ENCODE measurements at regions not wholly inside any gene's neighbourhood (a gene's known extent, or its start where the extent isn't known, plus 50 kb on each side); places are given as distances from the start of the nearest gene placed in this dataset.
"Not testable (repeated sequence)": the region's sequence is repeated elsewhere in the genome, so short reads cannot be mapped to it uniquely, and the experiment has no call there.

GRCh38 chr6:80531681-80532619, 425.5 kb downstream of the BCKDHB start:
- H3K27me3 Mint-ChIP-seq (ENCODE audit: low read depth): no peaks in the 10 kb centered on the region
- no peaks in the 10 kb centered on the region for H3K36me3 Mint-ChIP-seq (ENCODE audit: low read depth)
- no peak for DNase-seq
- no peak overlapping the region for H3K4me3 Mint-ChIP-seq
- no peak overlapping the region for H3K27ac Mint-ChIP-seq
- CTCF ChIA-PET: no interaction called here
- H3K4me1 Mint-ChIP-seq (ENCODE audit: low read depth): no peaks in the 10 kb centered on the region
- intact Hi-C loops (cut with micrococcal nuclease): no loop called here
- no peaks in the 10 kb centered on the region for H3K9me3 Mint-ChIP-seq

- CTCF ChIA-PET: no interaction called here
- Mint-ChIP-seq H3K36me3 (ENCODE audit: low read depth) (no peaks in the 10 kb centered on the region), H3K4me3 (no peak overlapping the region), H3K27ac (no peak overlapping the region), H3K9me3 (no peaks in the 10 kb centered on the region), H3K4me1 (ENCODE audit: low read depth) (no peaks in the 10 kb centered on the region), H3K27me3 (ENCODE audit: low read depth) (peaks cover 2% of the 10 kb centered on the region)
- DNase-seq: no peak
- intact Hi-C loops (cut with micrococcal nuclease): no loop called here
Measured at GRCh38 chr6:80530103-80530502, 423.6 kb downstream of the BCKDHB start.

GRCh38 chr6:80528115-80528514, 421.6 kb downstream of the BCKDHB start:
- H3K4me1 Mint-ChIP-seq (ENCODE audit: low read depth): peaks cover 3% of the 10 kb centered on the region
- H3K4me3 Mint-ChIP-seq: no peak overlapping the region
- CTCF ChIA-PET: no interaction called here
- no peaks in the 10 kb centered on the region for H3K36me3 Mint-ChIP-seq (ENCODE audit: low read depth)
- intact Hi-C loops (cut with micrococcal nuclease): no loop called here
- no peak for DNase-seq
- H3K27me3 Mint-ChIP-seq (ENCODE audit: low read depth): peaks cover 2% of the 10 kb centered on the region
- no peaks in the 10 kb centered on the region for H3K9me3 Mint-ChIP-seq
- H3K27ac Mint-ChIP-seq: no peak overlapping the region

- CTCF ChIA-PET: no interaction called here
- Mint-ChIP-seq H3K36me3 (ENCODE audit: low read depth) (no peaks in the 10 kb centered on the region), H3K27ac (no peak overlapping the region), H3K4me3 (no peak overlapping the region), H3K4me1 (ENCODE audit: low read depth) (peaks cover 3% of the 10 kb centered on the region), H3K9me3 (no peaks in the 10 kb centered on the region), H3K27me3 (ENCODE audit: low read depth) (peaks cover 6% of the 10 kb centered on the region)
- DNase-seq: no peak
- intact Hi-C loops (cut with micrococcal nuclease): no loop called here
Measured at GRCh38 chr6:80527552-80528052, 421.1 kb downstream of the BCKDHB start.

- no peaks in the 10 kb centered on the region for H3K36me3 Mint-ChIP-seq (ENCODE audit: low read depth)
- no peak overlapping the region for H3K4me3 Mint-ChIP-seq
- peaks cover 7% of the 10 kb centered on the region for H3K27me3 Mint-ChIP-seq (ENCODE audit: low read depth)
- no peak for DNase-seq
- peaks cover 3% of the 10 kb centered on the region for H3K4me1 Mint-ChIP-seq (ENCODE audit: low read depth)
- H3K27ac Mint-ChIP-seq: no peak overlapping the region
- H3K9me3 Mint-ChIP-seq: no peaks in the 10 kb centered on the region
- CTCF ChIA-PET: no interaction called here
- intact Hi-C loops (cut with micrococcal nuclease): no loop called here
Measured at GRCh38 chr6:80523531-80523997, 417.1 kb downstream of the BCKDHB start.

- Mint-ChIP-seq H3K4me3 (no peak overlapping the region), H3K4me1 (ENCODE audit: low read depth) (peaks cover 3% of the 10 kb centered on the region), H3K36me3 (ENCODE audit: low read depth) (no peaks in the 10 kb centered on the region), H3K27ac (no peak overlapping the region), H3K9me3 (no peaks in the 10 kb centered on the region), H3K27me3 (ENCODE audit: low read depth) (peaks cover 7% of the 10 kb centered on the region)
- no peak for DNase-seq
- CTCF ChIA-PET: no interaction called here
- intact Hi-C loops (cut with micrococcal nuclease): no loop called here
Measured at GRCh38 chr6:80523010-80523409, 416.5 kb downstream of the BCKDHB start.

- intact Hi-C loops (cut with micrococcal nuclease): no loop called here
- H3K36me3 Mint-ChIP-seq (ENCODE audit: low read depth): no peaks in the 10 kb centered on the region
- H3K4me1 Mint-ChIP-seq (ENCODE audit: low read depth): peaks cover 3% of the 10 kb centered on the region
- no peaks in the 10 kb centered on the region for H3K9me3 Mint-ChIP-seq
- CTCF ChIA-PET: interaction anchor here (0.7 kb wide), 1 partner anchor 308 kb away, joined by 3 read pairs; no protein-coding TSS in a partner anchor
- H3K27me3 Mint-ChIP-seq (ENCODE audit: low read depth): peaks cover 7% of the 10 kb centered on the region
- no peak for DNase-seq
- H3K4me3 Mint-ChIP-seq: no peak overlapping the region
- no peak overlapping the region for H3K27ac Mint-ChIP-seq
Measured at GRCh38 chr6:80522576-80522975, 416.1 kb downstream of the BCKDHB start.

- Mint-ChIP-seq H3K27me3 (ENCODE audit: low read depth) (peaks cover 9% of the 10 kb centered on the region), H3K4me1 (ENCODE audit: low read depth) (peaks cover 3% of the 10 kb centered on the region), H3K27ac (no peak overlapping the region), H3K9me3 (no peaks in the 10 kb centered on the region), H3K4me3 (no peak overlapping the region), H3K36me3 (ENCODE audit: low read depth) (no peaks in the 10 kb centered on the region)
- CTCF ChIA-PET: no interaction called here
- no peak for DNase-seq
- intact Hi-C loops (cut with micrococcal nuclease): no loop called here
Measured at GRCh38 chr6:80519811-80520594, 413.5 kb downstream of the BCKDHB start.

- no peak for DNase-seq
- no peak overlapping the region for H3K4me3 Mint-ChIP-seq
- CTCF ChIA-PET: no interaction called here
- no peaks in the 10 kb centered on the region for H3K36me3 Mint-ChIP-seq (ENCODE audit: low read depth)
- H3K27ac Mint-ChIP-seq: no peak overlapping the region
- intact Hi-C loops (cut with micrococcal nuclease): no loop called here
- H3K27me3 Mint-ChIP-seq (ENCODE audit: low read depth): peaks cover 7% of the 10 kb centered on the region
- no peaks in the 10 kb centered on the region for H3K9me3 Mint-ChIP-seq
- H3K4me1 Mint-ChIP-seq (ENCODE audit: low read depth): no peaks in the 10 kb centered on the region
Measured at GRCh38 chr6:80517525-80517924, 411.1 kb downstream of the BCKDHB start.

GRCh38 chr6:80510521-80510920, 404.1 kb downstream of the BCKDHB start:
- H3K27ac Mint-ChIP-seq; H3K9me3 Mint-ChIP-seq; H3K4me3 Mint-ChIP-seq; intact Hi-C loops (cut with micrococcal nuclease); H3K4me1 Mint-ChIP-seq (ENCODE audit: low read depth); DNase-seq; H3K36me3 Mint-ChIP-seq (ENCODE audit: low read depth); CTCF ChIA-PET: not testable (repeated sequence)
- peaks cover 13% of the 10 kb centered on the region for H3K27me3 Mint-ChIP-seq (ENCODE audit: low read depth)

- Mint-ChIP-seq H3K9me3 (no peaks in the 10 kb centered on the region), H3K4me3 (no peak overlapping the region), H3K27ac (no peak overlapping the region), H3K27me3 (ENCODE audit: low read depth) (peaks cover 8% of the 10 kb centered on the region), H3K4me1 (ENCODE audit: low read depth) (no peaks in the 10 kb centered on the region), H3K36me3 (ENCODE audit: low read depth) (no peaks in the 10 kb centered on the region)
- DNase-seq: no peak
- CTCF ChIA-PET: no interaction called here
- intact Hi-C loops (cut with micrococcal nuclease): no loop called here
Measured at GRCh38 chr6:80508885-80509630, 402.6 kb downstream of the BCKDHB start.

GRCh38 chr6:80504882-80505281, 398.4 kb downstream of the BCKDHB start:
- peaks cover 8% of the 10 kb centered on the region for H3K27me3 Mint-ChIP-seq (ENCODE audit: low read depth)
- no peaks in the 10 kb centered on the region for H3K36me3 Mint-ChIP-seq (ENCODE audit: low read depth)
- H3K9me3 Mint-ChIP-seq: no peaks in the 10 kb centered on the region
- intact Hi-C loops (cut with micrococcal nuclease): no loop called here
- DNase-seq: no peak
- no peak overlapping the region for H3K27ac Mint-ChIP-seq
- CTCF ChIA-PET: no interaction called here
- H3K4me1 Mint-ChIP-seq (ENCODE audit: low read depth): no peaks in the 10 kb centered on the region
- H3K4me3 Mint-ChIP-seq: no peak overlapping the region
